CD4-positive, alpha-beta T cell treated with Interleukin-17A for 4 hours (primary cell): ENCODE measurements at regions not wholly inside any gene's neighbourhood (a gene's known extent, or its start where the extent isn't known, plus 50 kb on each side); places are given as distances from the start of the nearest gene placed in this dataset.
A peak's percentile ranks its signal among the peaks of the same experiment; 100 is the strongest.
"Not testable (repeated sequence)": the region's sequence is repeated elsewhere in the genome, so short reads cannot be mapped to it uniquely, and the experiment has no call there.

ENCODE experiments used
- DNase-seq: peaks from one replicate; pipeline ENCODE4 v3.0.0-alpha.2; 2020; ENCODE audit warnings: mixed read lengths

DNA sequence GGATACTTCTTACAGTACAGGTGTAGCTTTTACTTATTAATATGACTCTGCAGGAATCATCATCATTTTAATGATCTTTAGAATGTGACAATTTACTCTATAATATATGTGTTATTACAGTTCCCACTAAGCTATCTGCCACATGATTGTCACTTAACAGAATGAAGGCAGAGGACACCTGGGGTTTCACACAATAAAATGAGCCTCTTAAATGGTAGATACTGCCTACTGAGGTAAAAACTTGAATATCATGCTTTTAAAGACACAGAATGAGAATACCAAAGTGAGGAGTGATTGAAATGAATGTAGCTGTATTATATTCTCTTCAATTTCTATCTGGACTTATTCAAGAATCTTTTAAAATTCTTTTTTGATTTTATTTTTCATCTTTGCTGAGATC is 1255.3 kb upstream of the LRRN3 start:
- DNase-seq: no peak

DNA sequence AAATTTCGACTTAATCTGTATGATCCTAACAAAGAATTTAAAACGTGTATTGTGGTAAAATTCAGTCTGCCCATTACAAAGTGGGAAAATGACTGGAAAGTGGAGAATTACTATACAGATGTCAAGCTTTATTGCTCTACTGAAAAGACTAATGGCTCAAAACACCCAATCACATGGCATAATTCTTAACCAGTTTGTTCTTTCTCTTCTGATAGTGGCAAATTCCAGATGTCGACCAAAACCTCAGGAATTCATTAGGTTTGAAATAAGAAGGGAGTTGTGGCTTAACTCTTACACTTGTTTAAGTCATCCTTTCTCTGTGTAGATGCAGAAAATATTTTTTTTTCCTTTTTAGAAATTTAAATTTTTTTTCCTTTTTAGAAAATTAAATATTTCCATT is 1254.9 kb upstream of the LRRN3 start:
- no peak for DNase-seq

DNA sequence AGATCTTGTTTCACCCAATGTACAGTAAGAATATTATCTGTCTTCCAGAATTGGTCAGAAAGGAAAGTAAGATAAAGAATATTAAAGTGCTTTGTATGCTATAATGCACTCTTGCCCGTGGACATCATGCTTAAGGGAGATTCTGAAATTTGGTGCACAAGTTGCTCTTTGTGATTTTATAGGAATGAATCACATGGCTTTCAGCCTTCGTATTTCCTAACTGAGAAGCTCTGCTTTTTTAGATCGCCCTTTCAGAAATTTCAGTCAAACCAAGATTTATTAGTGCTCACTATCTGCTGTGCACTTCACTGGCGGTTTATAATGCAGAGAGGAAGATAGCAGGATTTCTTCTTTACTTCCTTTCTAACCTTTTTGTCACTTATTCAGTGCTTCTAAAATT is 1248.5 kb upstream of the LRRN3 start:
- no peak for DNase-seq

DNA sequence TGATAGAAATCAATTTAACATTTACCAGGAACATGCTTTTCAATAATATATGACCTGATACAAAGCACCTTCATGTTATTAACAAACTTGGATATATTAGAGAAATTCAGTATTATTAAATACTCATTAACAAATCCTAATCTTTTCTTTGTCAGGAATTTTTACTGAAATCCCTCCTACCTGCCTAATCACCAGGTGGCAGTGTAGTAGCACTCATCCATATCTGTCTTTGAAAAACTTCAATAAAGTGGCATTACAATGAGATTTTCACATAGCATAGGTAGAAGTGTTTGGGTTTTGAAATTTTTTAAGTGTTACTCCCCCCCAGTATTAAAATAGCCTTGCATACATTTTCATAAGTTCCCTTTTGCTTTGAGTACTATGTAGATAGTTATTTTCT is 1246.6 kb upstream of the LRRN3 start:
- peak; percentile 10 for DNase-seq

DNA sequence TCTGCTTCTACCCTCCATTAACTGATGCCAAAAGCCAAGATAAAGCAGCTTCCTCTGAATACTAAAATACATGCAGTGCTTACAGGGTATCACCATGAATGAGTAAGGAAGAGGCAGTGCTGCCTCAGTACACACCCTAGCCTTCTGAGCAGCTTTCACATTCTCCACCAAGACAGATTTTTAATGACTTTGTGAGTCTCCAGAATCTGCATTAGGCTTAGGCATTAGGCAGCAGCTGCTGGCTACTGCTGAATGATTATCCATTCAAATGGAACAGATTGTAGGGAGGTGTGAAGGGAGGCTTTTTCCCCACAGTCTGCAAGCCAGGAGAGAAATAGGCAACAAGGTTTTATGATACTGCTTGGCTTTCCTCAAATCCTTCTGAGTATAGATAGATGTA is 1226.7 kb upstream of the LRRN3 start:
- no peak for DNase-seq

DNA sequence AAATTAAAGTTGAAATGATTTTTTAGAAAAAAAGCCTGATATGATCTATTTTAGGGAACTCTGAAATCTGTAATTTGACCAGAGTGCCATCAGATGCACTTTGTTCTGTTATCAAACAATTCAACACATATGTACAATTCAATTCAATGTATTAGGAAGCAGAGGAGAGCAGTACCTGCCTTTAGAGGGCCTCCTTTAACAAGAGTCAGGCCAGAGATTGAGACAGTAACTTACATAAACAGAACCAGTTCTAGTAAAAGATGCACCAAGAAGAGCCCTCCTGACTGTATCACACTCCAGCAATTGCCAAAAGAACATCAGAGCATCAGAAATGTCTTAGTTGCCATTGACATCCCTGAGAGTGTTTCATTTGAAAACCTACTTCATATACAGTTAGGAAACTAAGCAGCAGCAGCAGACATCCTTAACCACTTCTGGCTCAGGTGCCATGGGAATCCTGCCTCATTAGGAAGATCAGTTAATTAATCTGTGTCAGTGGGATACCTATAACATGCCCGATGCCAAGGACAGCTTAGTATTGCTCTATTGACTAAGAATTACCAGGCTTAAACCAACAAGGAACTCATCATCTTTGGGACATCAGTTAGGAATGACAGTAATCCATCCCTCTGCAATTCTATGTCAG is 1222.6 kb upstream of the LRRN3 start:
- no peak for DNase-seq

DNA sequence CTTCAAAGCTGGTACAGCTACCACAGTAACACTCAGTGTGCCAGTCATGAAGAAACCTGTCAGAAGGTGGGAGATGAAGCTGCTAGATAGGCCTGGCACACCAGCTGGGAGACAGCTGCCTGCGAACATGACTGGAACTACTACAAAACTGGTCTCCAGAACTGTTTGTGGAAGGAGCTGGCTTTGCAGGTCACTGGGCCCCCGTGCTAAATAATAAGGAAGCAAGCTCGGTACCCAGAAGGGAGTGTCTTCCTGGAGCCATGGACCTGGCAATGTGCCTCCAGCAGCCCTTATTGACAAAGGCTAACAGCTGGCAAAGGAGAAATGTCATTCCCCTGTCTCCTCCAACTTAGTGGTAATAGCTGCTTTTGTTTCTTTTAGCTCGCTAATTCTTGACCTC is 1217.6 kb upstream of the LRRN3 start:
- DNase-seq: no peak

DNA sequence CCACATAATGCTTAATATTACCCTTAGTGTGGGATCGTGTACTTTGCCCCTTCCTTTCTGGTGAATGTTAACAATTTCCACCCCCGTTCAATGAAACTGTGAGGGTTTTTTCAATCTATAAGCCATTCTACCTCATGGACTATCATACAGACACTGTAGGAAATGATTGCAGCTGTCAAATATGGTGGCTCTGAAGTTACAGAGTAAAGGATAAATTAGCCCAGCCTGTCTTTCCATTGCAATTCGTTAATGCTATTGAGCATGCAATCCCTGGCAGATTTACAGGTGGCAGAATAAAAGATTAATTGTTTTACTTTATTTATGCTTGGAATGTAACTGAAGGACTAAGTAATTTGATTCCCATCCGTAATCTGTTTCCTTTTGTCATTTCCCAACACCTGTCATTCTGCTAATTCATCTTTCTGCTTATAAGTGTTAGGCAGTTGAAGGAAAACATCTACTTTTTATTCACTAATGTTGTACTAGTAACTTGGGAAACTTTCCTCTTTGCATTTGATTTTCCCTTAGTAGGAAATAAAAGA is 1211.6 kb upstream of the LRRN3 start:
- no peak for DNase-seq

DNA sequence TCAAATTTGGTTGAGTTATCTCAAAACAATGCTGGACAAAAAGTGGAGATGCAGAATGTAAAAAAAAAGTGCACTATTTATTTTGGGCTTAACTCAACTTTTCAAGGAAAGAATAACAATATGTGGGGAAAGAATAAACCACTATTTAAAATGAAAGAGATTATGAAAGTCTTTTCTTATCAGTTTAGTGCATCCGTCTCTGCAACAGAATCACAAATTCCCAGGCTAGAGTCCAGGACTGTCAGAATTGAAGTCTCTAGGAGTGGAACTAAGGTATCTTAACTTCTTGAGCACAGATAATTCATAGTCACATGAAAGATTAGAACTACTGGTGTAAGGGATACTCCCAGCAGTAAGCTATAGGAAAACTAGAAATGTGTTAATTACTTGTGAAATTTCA is 1200.3 kb upstream of the LRRN3 start:
- DNase-seq: no peak

DNA sequence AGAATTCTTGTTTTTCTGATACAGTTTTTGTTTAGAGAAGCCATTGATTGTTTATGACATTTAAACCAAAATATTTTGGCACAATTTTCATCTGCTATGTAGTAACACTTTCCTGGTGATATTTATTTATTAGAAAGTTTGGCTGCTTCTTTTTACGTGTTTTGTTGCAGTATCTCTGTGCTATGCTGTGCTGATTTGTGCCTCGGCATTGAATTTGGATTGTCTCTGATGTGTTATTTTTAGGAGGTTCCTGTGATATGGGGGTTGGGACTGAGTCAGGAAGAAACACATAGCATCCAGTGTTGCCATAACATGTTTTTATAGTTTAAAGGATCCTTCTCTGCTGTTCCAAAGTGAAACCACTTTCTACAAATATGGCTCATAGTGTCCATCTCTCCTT is 1197.7 kb upstream of the LRRN3 start:
- no peak for DNase-seq

DNA sequence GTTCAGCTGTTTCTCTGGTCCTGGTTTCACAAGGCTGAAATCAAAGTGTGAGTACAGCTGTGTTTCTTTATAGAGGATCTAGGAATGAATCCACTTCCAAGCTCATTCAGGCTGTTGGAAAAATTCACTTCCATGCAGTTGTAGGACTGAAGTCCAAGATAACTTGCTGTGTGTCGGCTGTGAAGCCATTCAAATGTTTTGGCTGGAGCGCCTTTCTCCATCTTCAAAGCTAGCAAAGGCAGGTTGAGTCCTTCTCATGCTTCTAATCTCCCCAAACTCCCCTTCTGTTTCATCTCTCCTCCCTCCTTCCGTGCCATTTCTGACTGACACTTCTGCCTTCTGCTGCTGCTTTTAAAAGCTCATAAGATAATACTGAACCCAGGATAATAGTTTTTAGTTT is 1195.4 kb upstream of the LRRN3 start:
- no peak for DNase-seq

DNA sequence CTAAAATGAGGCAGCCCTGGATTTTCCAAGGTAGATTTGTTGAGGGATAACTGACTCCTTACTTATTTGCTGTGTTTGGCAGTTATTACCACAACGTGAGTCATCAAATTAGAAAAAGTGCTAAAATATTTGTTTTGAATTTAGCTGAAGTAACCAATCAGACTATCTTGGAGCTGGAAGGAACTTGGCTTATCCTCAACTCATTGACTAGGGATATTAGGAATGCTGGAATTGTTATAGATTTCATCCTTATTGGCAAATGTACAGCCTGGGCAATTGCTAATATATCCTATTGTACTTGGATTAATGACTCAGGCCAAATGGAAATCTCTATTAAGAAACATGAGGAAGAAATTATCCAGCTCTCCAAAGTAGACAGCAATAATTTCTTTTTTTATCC is 1189.0 kb upstream of the LRRN3 start:
- DNase-seq: no peak

DNA sequence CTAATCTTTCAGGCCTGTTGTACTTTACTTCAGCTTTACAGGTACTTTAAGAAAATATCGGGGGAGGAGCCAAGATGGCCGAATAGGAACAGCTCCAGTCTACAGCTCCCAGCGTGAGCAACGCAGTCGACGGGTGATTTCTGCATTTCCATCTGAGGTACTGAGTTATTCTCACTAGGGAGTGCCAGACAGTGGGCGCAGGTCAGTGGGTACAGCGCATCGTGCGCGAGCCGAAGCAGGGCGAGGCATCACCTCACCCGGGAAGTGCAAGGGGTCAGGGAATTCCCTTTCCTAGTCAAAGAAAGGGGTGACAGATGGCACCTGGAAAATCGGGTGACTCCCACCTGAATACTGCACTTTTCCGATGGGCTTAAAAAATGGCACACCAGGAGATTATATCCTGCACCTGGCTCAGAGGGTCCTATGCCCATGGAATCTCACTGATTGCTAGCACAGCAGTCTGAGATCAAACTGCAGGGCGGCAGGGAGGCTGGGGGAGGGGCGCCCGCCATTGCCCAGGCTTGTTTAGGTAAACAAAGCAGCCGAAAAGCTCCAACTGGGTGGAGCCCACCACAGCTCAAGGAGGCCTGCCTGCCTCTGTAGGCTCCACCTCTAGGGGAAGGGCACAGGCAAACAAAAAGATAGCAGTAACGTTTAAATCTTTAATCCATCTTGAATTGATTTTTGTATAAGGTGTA is 1185.4 kb upstream of the LRRN3 start:
- not testable (repeated sequence) for DNase-seq

DNA sequence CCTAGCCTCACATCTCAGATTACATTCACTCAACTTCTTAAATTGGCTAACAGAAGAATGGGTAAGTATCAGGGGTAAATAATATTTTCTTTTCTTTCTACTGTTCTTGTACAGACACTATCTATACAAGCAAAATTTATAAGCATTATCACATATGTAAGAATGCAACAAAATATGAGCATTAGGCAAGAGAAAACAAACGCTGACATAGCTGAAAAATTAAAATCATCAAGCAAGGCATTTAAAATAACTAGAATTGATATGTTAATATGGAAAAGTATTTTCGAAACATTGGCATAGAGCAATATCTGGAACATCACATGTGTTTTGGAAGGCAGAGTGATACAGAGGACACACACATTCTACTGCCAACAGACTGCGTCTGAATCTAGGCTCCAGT is 1175.3 kb upstream of the LRRN3 start:
- no peak for DNase-seq

DNA sequence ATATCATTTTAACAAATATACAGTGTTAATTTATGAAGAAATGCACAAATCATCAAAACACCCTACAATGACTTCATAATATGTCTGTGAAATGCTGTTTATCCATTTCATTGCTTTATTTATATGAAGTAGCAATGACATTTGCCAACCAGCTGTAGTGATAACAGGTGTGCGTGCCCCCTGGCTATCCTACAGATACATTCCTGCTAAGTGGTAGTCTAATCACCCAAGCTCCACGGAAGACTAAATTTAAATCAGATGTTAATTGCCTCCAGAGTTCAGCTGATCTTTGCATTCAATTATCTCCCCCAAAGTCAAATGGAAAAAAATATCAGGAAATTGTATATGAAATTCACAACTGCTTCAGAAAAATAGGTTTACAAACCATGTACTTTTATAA is 1164.2 kb upstream of the LRRN3 start:
- DNase-seq: no peak

DNA sequence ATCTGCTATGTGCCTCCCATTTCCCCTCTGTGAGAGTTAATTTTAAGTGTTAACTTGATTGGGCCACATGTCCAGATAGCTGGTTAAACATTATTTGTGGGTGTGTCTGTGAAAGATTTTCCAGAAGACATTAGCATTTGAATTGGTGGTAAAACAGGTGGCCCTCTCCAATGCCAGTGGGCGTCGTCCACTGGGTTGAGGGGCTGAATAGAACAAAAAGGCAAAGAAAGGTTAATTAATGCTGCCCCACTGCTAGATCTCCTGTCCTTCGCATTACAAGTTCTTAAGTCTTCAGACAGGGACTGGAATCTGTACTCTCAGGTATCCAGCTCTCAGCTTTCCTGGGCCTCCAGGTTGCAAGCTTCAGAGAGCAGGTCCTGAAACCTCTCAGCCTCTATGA is 1160.9 kb upstream of the LRRN3 start:
- no peak for DNase-seq

DNA sequence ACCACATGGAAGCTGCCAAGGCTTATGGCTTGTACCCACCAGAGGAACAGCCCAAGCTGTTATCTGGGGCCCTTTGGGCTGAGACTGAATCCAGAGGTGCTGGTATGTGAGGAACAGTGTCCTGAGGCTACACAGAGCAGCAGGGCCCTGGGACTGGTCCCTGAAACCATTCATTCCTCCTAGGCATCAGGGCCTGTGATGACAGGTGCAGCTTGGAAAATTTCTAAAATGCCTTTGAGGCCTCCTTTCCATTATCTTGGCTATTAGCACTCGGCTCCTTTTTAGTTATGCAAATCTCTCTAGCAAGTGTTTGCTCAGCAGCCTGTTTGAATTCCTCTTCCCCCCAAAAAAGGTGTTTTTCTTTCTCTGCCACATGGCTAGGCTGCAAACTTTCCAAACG is 1151.7 kb upstream of the LRRN3 start:
- DNase-seq: no peak

DNA sequence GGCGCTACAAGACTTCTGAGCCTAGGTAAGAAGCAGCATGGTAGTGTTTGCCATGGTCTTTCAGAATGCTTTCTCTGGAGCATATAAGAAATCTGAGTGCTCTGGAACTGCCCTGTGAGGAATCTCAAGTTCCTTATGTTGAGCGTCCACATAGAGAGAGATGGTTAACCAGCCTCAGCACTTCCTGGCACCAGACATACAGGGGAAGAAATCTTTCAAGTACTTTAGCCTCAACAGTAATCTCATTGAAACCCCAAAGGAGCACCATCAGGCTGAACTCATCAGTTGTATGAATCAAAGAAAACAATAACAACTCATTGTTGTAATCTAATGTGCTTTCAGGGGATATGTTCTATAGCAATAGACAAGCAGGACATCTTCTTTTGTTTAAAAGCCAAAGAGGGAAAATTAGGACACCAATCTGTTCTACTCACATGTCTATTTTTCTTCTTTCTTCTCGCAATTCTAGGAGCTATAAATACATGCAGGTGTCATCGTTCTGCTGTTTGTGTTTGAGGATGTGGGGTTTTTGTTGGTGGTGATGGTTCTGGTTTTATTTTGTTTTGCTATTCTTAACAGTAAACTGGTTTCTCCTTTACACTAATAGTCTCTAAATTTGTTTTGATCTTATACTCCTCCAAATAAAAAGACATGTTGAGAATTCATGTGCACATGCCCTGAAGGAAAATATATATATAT is 1145.0 kb upstream of the LRRN3 start:
- DNase-seq: no peak

DNA sequence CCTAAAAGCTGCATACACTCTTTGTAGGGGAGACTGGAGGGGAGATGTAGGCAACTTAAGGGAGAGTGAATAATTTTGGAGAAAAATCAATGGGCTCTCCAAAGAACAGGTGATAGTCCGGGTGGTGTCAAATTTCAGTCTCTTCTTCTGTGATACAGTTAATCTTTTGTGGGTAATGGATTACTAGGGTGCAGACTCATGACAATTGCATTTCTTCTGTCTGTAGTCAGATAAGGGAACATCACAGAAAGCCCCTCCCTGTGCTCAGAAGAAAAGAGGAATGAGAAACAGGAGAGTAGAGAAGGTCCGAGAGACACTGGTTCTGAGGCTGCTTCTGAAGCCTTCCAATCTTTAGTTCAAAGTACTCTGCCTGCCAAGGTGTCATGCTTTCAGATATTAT is 1140.7 kb upstream of the LRRN3 start:
- no peak for DNase-seq

DNA sequence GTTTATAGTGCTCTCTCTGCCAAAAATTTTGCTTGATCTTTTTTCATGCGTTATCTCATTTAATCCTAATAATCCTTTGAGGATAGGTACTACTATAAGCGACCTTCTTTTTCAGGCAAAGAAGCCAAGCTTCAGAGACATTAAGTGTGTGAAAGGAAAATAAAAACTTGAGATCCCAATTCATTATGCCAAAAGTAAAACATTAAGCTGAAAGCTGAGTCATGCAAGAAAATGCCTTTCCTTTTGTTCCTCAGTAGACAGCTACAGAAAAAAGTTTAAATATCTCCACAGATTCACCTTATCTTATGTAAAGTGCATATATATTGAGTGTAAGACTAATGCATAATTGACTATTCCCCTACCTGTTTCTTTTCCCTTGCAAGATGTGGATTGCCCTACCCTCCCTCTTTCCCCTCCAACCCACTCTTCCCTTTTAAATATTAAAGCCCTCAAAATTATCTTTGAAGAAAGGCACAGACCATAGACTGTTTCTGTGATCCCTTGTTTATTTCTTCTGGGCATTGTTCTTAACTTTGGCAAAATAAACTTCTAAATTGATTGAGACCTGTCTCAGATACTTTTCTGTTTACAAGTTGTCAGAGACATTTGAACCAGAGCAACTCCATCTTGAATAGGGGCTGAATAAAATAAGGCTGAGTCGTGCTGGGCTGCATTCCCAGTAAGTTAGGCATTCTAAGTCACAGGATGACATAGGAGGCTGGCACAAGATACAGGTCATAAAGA is 1139.9 kb upstream of the LRRN3 start:
- no peak for DNase-seq

DNA sequence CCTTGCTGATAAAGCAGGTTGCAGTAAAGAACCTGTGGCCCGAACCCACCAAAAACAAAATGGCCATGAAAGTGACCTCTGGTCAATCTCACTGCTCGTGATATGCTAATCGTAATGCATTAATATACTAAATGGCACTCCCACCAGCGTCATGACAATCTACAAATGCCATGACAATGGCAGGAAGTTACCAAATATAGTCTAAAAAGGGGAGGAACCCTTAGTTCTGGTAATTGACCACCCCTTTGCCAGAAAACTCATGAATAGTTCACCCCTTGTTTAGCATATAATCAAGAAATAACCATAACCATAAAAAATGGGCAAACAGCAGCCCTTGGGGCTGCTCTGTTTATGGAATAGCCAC is 1139.4 kb upstream of the LRRN3 start:
- no peak for DNase-seq

DNA sequence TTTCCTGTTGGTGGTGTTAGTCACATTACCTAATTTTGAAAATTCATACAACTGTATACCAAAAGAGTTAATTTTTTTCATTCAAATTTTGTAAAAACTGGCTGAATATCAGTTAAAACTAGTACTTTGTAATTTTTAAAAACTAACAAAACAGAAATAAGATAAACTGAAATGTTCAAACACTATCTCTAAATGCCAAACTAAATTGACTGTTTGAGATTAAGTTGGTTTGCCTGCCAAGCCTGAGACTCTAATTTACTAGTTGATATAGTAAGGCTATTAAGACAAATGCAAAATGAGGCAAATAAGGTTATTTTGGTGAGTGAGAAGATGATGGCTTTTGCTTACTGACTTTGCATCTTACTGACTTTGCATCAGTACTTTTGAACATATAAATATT is 1134.9 kb upstream of the LRRN3 start:
- no peak for DNase-seq

DNA sequence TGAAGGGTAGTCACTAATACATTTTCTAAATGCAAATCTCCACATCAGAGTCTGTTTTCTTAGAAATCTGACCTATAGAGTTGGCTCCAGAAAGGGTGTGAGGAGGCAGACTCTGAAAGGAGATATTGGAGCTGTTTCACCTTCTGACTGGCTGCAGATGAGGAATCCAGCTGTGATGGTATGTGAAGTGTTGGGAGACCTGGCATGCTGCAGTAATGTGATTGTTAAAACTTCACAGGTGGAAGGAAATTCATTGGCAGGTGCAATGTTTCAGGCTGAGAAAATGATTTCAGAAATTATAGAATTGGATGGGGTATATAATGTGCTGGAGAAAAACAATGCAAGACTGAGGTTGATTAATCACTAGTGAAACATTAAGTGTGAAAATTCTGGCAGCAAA is 1134.0 kb upstream of the LRRN3 start:
- no peak for DNase-seq

DNA sequence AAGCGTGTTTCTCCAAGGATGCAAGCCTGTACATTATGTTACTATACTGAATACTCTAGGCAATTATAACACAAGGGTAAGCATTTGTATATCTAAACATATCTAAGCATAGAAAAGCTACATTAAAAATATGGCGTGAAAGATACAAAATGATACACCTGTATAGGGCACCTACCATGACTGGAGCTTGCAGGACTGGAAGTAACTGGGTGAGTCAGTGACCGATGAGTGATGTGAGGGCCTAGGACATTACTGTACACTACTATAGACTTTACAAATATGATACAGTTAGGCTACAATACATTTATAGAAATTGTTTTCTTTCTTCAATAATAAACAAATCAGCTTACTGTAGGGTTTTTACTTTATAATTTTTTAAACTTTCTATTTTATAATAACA is 1127.2 kb upstream of the LRRN3 start:
- no peak for DNase-seq
